Putamen (tissue), 1 donor: ENCODE measurements at regions not wholly inside any gene's neighbourhood (a gene's known extent, or its start where the extent isn't known, plus 50 kb on each side); places are given as distances from the start of the nearest gene placed in this dataset.
"Not testable (repeated sequence)": the region's sequence is repeated elsewhere in the genome, so short reads cannot be mapped to it uniquely, and the experiment has no call there.

Experiments
- DNase-seq: peaks from one replicate; pipeline ENCODE4 v3.0.0-alpha.2; 2016; ENCODE audit warnings: low spot score

- no peak for DNase-seq
These were observed 229.7 kb upstream of the PIK3R1 start for GRCh38 chr5:67985686-67986387.

- no peak for DNase-seq
These were observed 231.0 kb upstream of the PIK3R1 start for GRCh38 chr5:67984546-67984945.

- no peak for DNase-seq
These were observed 232.1 kb upstream of the PIK3R1 start for GRCh38 chr5:67983251-67984110.

- DNase-seq = not testable (repeated sequence)
These were observed 233.4 kb upstream of the PIK3R1 start for GRCh38 chr5:67982160-67982559.

- no peak for DNase-seq
These were observed 237.4 kb upstream of the PIK3R1 start for GRCh38 chr5:67978171-67978570.

GRCh38 chr5:67976891-67977601, 238.5 kb upstream of the PIK3R1 start:
- DNase-seq = no peak

GRCh38 chr5:67976181-67976580, 239.4 kb upstream of the PIK3R1 start:
- DNase-seq = no peak

- no peak for DNase-seq
These were observed 241.1 kb upstream of the PIK3R1 start for GRCh38 chr5:67974471-67974870.

GRCh38 chr5:67974054-67974453, 241.5 kb upstream of the PIK3R1 start:
- DNase-seq = no peak

GRCh38 chr5:67971971-67972821, 243.4 kb upstream of the PIK3R1 start:
- no peak for DNase-seq

GRCh38 chr5:67971223-67971830, 244.2 kb upstream of the PIK3R1 start:
- peak; percentile 15 for DNase-seq

- DNase-seq = no peak
These were observed 245.9 kb upstream of the PIK3R1 start for GRCh38 chr5:67969631-67970030.

- DNase-seq = no peak
These were observed 246.4 kb upstream of the PIK3R1 start for GRCh38 chr5:67969176-67969575.

GRCh38 chr5:67966712-67967111, 248.8 kb upstream of the PIK3R1 start:
- DNase-seq = no peak

GRCh38 chr5:67964619-67965018, 250.9 kb upstream of the PIK3R1 start:
- DNase-seq = no peak

- DNase-seq = no peak
These were observed 251.6 kb upstream of the PIK3R1 start for GRCh38 chr5:67963789-67964519.

GRCh38 chr5:67960939-67961338, 254.6 kb upstream of the PIK3R1 start:
- no peak for DNase-seq

- no peak for DNase-seq
These were observed 258.2 kb upstream of the PIK3R1 start for GRCh38 chr5:67957374-67957773.

GRCh38 chr5:67954351-67954750, 261.2 kb upstream of the PIK3R1 start:
- no peak for DNase-seq

GRCh38 chr5:67942421-67942820, 273.1 kb upstream of the PIK3R1 start:
- DNase-seq = no peak
